Heart left ventricle (tissue), 16 donors: ENCODE measurements at regions not wholly inside any gene's neighbourhood (a gene's known extent, or its start where the extent isn't known, plus 50 kb on each side); places are given as distances from the start of the nearest gene placed in this dataset.

ENCODE experiments used
- ATAC-seq, 4 donors: fragments of 200-7000 bp; cut with Tn5 transposase; one replicate each; pipeline ENCODE4 v1.9.1; 2020 to 2022; ENCODE audit warnings: moderate library complexity in 4 of 4, mild to moderate bottlenecking in 3 of 4, moderate number of reproducible peaks in 1 of 4
- DNase-seq, 5 donors: peaks; one replicate each; pipeline ENCODE4 v3.0.0-alpha.2; 2020
- H3K27ac ChIP-seq, 12 donors: fragments of 200-600 bp; sonication (generic) in 4 of 12; one replicate each; pipeline versions ENCODE4 v1.5.0 to v1.8.0; 2016 to 2022; ENCODE audit warnings: mild to moderate bottlenecking in 2 of 12
- H3K27me3 ChIP-seq, 9 donors: fragments of 200-600 bp; sonication (generic) in 2 of 9; one replicate each; pipeline versions ENCODE4 v1.5.1 to v1.8.0; 2016 to 2022; ENCODE audit warnings: mild to moderate bottlenecking in 3 of 9
- H3K36me3 ChIP-seq, 9 donors: fragments of 200-600 bp; sonication (generic) in 2 of 9; one replicate each; pipeline versions ENCODE4 v1.5.0 to v1.8.0; 2018 to 2022; ENCODE audit warnings: mild to moderate bottlenecking in 2 of 9
- H3K4me1 ChIP-seq, 12 donors: fragments of 200-600 bp; sonication (generic) in 4 of 12; one replicate each; pipeline versions ENCODE4 v1.5.0 to v1.8.0; 2016 to 2022; ENCODE audit warnings: mild to moderate bottlenecking in 3 of 12
- H3K4me3 ChIP-seq, 12 donors: fragments of 200-600 bp; sonication (generic) in 4 of 12; one replicate each; pipeline versions ENCODE4 v1.5.0 to v1.8.0; 2017 to 2022; ENCODE audit warnings: mild to moderate bottlenecking in 9 of 12, moderate library complexity in 4 of 12
- H3K9me3 ChIP-seq, 12 donors: fragments of 200-600 bp; sonication (generic) in 4 of 12; one replicate each; pipeline versions ENCODE4 v1.5.0 to v1.8.0; 2016 to 2022; ENCODE audit warnings: mild to moderate bottlenecking in 1 of 12
- CTCF ChIP-seq, 12 donors: fragments of 200-600 bp; sonication (generic) in 4 of 12; IDR thresholded peaks; one replicate each; pipeline versions ENCODE4 v1.5.0 to v1.8.0; 2018 to 2022; ENCODE audit warnings: antibody characterized with exemption in 12 of 12, mild to moderate bottlenecking in 5 of 12
- POLR2A ChIP-seq, 2 donors: fragments of 450-650 bp; IDR thresholded peaks; one replicate each; pipeline ENCODE4 v1.6.1; 2017; ENCODE audit warnings: antibody characterized with exemption in 2 of 2, mild to moderate bottlenecking in 2 of 2, moderate library complexity in 2 of 2
- WGBS, 4 donors: extraction: QIAGEN DNeasy Blood & Tissue Kit in 2 of 4; methylation state at CpG; one replicate each; pipeline versions ENCODE4 v1.1.5 to v1.1.7; 2013 to 2018; 5-methylcytosine and 5-hydroxymethylcytosine counted together
- intact Hi-C, 10 donors: fragments of 100-400 bp; cut with DNase I; formaldehyde crosslinking; loops; one replicate each; pipeline versions ENCODE4 v1.11.1 to v1.14.2; 2022
- donor health status: ischemic (EF 13 %, LVEDD 7.1; RV severe dilation, severe dysfunction).
- donor health status: healthy with polysubstance abuse.
- donor health status: DM: no; HTN: yes; CAD: no.
- donor health status: DM: no; HTN: no; CAD: no.
- donor health status: ischemic (EF 25% LVEDD 6.9; RV normal size, moderate dysfunction).
- donor health status: ischemic (EF 25% LVEDD 5.7; RV mildly dilated, moderate dysfunction).
- donor health status: healthy.
- donor health status: DM: yes; HTN: yes; CAD: no.
- donor health status: ischemic (EF 35%, LVEDD 5.7; RV mildly dilated, moderate dysfunction).
- donor health status: nonischemic (EF 11% LVEDD 7.7; RV severe dilation, severe dysfunction).
- donor health status: DM: yes; HTN: yes; CAD: no.
- donor health status: PGD.
- donor health status: ischemic (EF 29% LVEDD 5.4; RV normal size, mild dysfunction).
- donor health status: nonischemic (EF 23%, LVEDD 6.1; RV moderate dilation, normal function).

- H3K27me3 ChIP-seq, result peaks cover 0 to 7% (median 0%) of the 10 kb centered on the region in 9 donors
- WGBS, 4 donors, result 0 to 1% (median 0%) methylated on average over 6 to 50 of the region's 50 CpGs
- peaks cover 0 to 19% (median 2%) of the 10 kb centered on the region in 12 donors for H3K4me1 ChIP-seq
- ATAC-seq, result peak in 2 of 4 donors; percentile 5 to 35
- TF ChIP-seq POLR2A (IDR thresholded peaks at IDR 0.05), result no peak
- peak in 4 of 12 donors; percentile 5 to 16 (median 12) for TF ChIP-seq CTCF (IDR thresholded peaks at IDR 0.05)
- peaks cover 0 to 2% (median 0%) of the 10 kb centered on the region in 9 donors for H3K36me3 ChIP-seq
- DNase-seq, result peak; percentile 19 to 67 (median 56)
- intact Hi-C loops, result no loop called here
- peak overlapping the region; percentile 79 to 98 (median 94) for H3K27ac ChIP-seq
- H3K9me3 ChIP-seq, result no peaks in the 10 kb centered on the region
- H3K4me3 ChIP-seq, result peak overlapping the region; percentile 40 to 88 (median 78)
Measured at GRCh38 chrX:3815896-3816664, 102.6 kb upstream of the PRKX start.

- 25 to 65% (median 33%) methylated on average over 16 of the region's 16 CpGs for WGBS, 4 donors
- ATAC-seq (no peak), DNase-seq (peak in 2 of 5 donors; percentile 14 to 21)
- H3K9me3 ChIP-seq, result no peaks in the 10 kb centered on the region
- H3K4me1 ChIP-seq, result peaks cover 0 to 15% (median under 1%) of the 10 kb centered on the region in 12 donors
- intact Hi-C loops, result loop anchor here in 2 of 10 donors (1.0 to 5.0 kb wide), 3 partner anchors 99 to 160 kb away; partner anchors contain the start of gene PRKX (in 1 of the 2)
- H3K36me3 ChIP-seq, result no peaks in the 10 kb centered on the region
- H3K4me3 ChIP-seq, result no peak overlapping the region
- peaks cover 0 to 14% (median 0%) of the 10 kb centered on the region in 9 donors for H3K27me3 ChIP-seq
- no peak overlapping the region for H3K27ac ChIP-seq
- TF ChIP-seq POLR2A (IDR thresholded peaks at IDR 0.05), result no peak
- TF ChIP-seq CTCF (IDR thresholded peaks at IDR 0.05), result peak in 11 of 12 donors; percentile 32 to 62 (median 49)
Measured at GRCh38 chrX:3811331-3812311, 98.2 kb upstream of the PRKX start.

GRCh38 chrX:3807906-3808305 is 94.5 kb upstream of the PRKX start:
- no peaks in the 10 kb centered on the region for H3K4me1 ChIP-seq
- H3K27ac ChIP-seq, result no peak overlapping the region
- ATAC-seq (no peak), DNase-seq (no peak)
- H3K27me3 ChIP-seq, result peaks cover 0 to 31% (median 0%) of the 10 kb centered on the region in 9 donors
- H3K4me3 ChIP-seq, result no peak overlapping the region
- H3K9me3 ChIP-seq, result no peaks in the 10 kb centered on the region
- no peaks in the 10 kb centered on the region for H3K36me3 ChIP-seq
- TF ChIP-seq POLR2A (IDR thresholded peaks at IDR 0.05) (no peak), CTCF (IDR thresholded peaks at IDR 0.05) (no peak)
- intact Hi-C loops, result loop anchor here in 3 of 10 donors (5.0 kb wide), 2 partner anchors 151 to 156 kb away; no protein-coding TSS in a partner anchor
- 45 to 54% (median 51%) methylated on average over 4 of the region's 4 CpGs for WGBS, 4 donors
